ENCODE measurements at regions not wholly inside any gene's neighbourhood (a gene's known extent, or its start where the extent isn't known, plus 50 kb on each side); places are given as distances from the start of the nearest gene placed in this dataset.

- no peak for TF ChIP-seq CTCF (IDR thresholded peaks at IDR 0.05; ENCODE audit: low read depth, low read length, missing input control)
- no peak for TF ChIP-seq FOXA1 (IDR thresholded peaks at IDR 0.05)
- no peak for TF ChIP-seq JUND (IDR thresholded peaks at IDR 0.05)
- TF ChIP-seq REST (IDR thresholded peaks at IDR 0.05) = no peak
- TF ChIP-seq TAF1 (conservative IDR thresholded peaks at IDR 0.05) = no peak
- TF ChIP-seq NR2F2 (IDR thresholded peaks at IDR 0.05) = no peak
- TF ChIP-seq, protein P1, sequence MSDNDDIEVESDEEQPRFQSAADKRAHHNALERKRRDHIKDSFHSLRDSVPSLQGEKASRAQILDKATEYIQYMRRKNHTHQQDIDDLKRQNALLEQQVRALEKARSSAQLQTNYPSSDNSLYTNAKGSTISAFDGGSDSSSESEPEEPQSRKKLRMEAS (IDR thresholded peaks at IDR 0.05) = no peak
- TF ChIP-seq YY1 (IDR thresholded peaks at IDR 0.05) = no peak
- no peak for TF ChIP-seq RAD21 (IDR thresholded peaks at IDR 0.05)
- TF ChIP-seq SP1 (IDR thresholded peaks at IDR 0.05) = no peak
- TF ChIP-seq ZBTB33 (IDR thresholded peaks at IDR 0.05) = no peak
- no peak for TF ChIP-seq GABPA (IDR thresholded peaks at IDR 0.05 in 1 of 2, conservative IDR thresholded peaks at IDR 0.05 in 1 of 2)
Measured at GRCh38 chr1:80158266-80158665, 1151.7 kb upstream of the ADGRL4 start.

All from liver (tissue), 3 donors.